Thyroid gland (tissue), 4 donors: ENCODE measurements at regions not wholly inside any gene's neighbourhood (a gene's known extent, or its start where the extent isn't known, plus 50 kb on each side); places are given as distances from the start of the nearest gene placed in this dataset.
A peak's percentile ranks its signal among the peaks of the same experiment; 100 is the strongest.

Source experiments
- DNase-seq, 2 donors: peaks; one replicate each; pipeline ENCODE4 v3.0.0-alpha.2; 2019
- H3K27ac ChIP-seq, 3 donors: fragments of 200-600 bp; sonication (generic); 1 replicate in 2 of 3; 2 replicates in 1 of 3; pipeline ENCODE4 v1.5.1; 2016 to 2019; ENCODE audit warnings: mild to moderate bottlenecking in 1 of 3, moderate library complexity in 1 of 3
- H3K27me3 ChIP-seq: fragments of 200-600 bp; sonication (generic); one replicate; pipeline ENCODE4 v1.5.1; 2019
- H3K36me3 ChIP-seq, 2 donors: fragments of 200-600 bp; sonication (generic); one replicate each; pipeline ENCODE4 v1.5.1; 2016 to 2019
- H3K4me1 ChIP-seq, 2 donors: fragments of 200-600 bp; sonication (generic); one replicate each; pipeline ENCODE4 v1.5.1; 2017 to 2019
- H3K4me3 ChIP-seq, 3 donors: fragments of 200-600 bp; sonication (generic); replicated peaks in 1 of 3; 1 replicate in 2 of 3; 2 replicates in 1 of 3; pipeline ENCODE4 v1.5.1; 2016; ENCODE audit warnings: mild to moderate bottlenecking in 1 of 3
- H3K9me3 ChIP-seq: fragments of 200-600 bp; sonication (generic); one replicate; pipeline ENCODE4 v1.5.1; 2017
- CTCF ChIP-seq, 6 experiments: fragments of 200-600 bp in 3 of 6; fragments of 450-650 bp in 3 of 6; sonication (generic) in 3 of 6; IDR thresholded peaks; one replicate each; pipeline ENCODE4 v1.5.1; 2016 to 2019; ENCODE audit warnings: antibody characterized with exemption in 6 of 6, mild to moderate bottlenecking in 2 of 6, inconsistent platforms in 1 of 6, moderate library complexity in 1 of 6
- POLR2A ChIP-seq, 2 donors: fragments of 450-650 bp; IDR thresholded peaks; one replicate each; pipeline ENCODE4 v1.6.1; 2017; ENCODE audit warnings: antibody characterized with exemption in 2 of 2, mild to moderate bottlenecking in 2 of 2, moderate library complexity in 1 of 2
- WGBS, 2 donors: methylation state at CpG; one replicate each; pipeline ENCODE4 v1.1.5; 2017; 5-methylcytosine and 5-hydroxymethylcytosine counted together
- intact Hi-C: fragments of 100-400 bp; cut with DNase I; formaldehyde crosslinking; loops from one replicate; pipeline ENCODE4 v1.15.1; 2023

- no peaks in the 10 kb centered on the region for H3K9me3 ChIP-seq
- no peak for DNase-seq
- no peak overlapping the region for H3K4me3 ChIP-seq
- H3K27ac ChIP-seq = no peak overlapping the region
- H3K4me1 ChIP-seq = no peaks in the 10 kb centered on the region
- H3K36me3 ChIP-seq = no peaks in the 10 kb centered on the region
- WGBS, 2 donors = 90 to 95% methylated on average over 5 of the region's 5 CpGs
- no peaks in the 10 kb centered on the region for H3K27me3 ChIP-seq
- TF ChIP-seq CTCF (IDR thresholded peaks at IDR 0.05) = no peak
- TF ChIP-seq POLR2A (IDR thresholded peaks at IDR 0.05) = no peak
- intact Hi-C loops = no loop called here
These were observed 293.7 kb upstream of the SULF2 start for GRCh38 chr20:48079028-48079427.

GRCh38 chr20:48076747-48077146, 291.5 kb upstream of the SULF2 start:
- no peak for DNase-seq
- H3K4me3 ChIP-seq = no peak overlapping the region
- 66 to 79% methylated on average over 6 of the region's 6 CpGs for WGBS, 2 donors
- no peaks in the 10 kb centered on the region for H3K9me3 ChIP-seq
- no peaks in the 10 kb centered on the region for H3K36me3 ChIP-seq
- no peak overlapping the region for H3K27ac ChIP-seq
- no peaks in the 10 kb centered on the region for H3K4me1 ChIP-seq
- TF ChIP-seq CTCF (IDR thresholded peaks at IDR 0.05) (no peak), POLR2A (IDR thresholded peaks at IDR 0.05) (no peak)
- intact Hi-C loops = no loop called here
- H3K27me3 ChIP-seq = no peaks in the 10 kb centered on the region

- intact Hi-C loops = no loop called here
- TF ChIP-seq POLR2A (IDR thresholded peaks at IDR 0.05) (no peak), CTCF (IDR thresholded peaks at IDR 0.05) (no peak)
- H3K4me1 ChIP-seq = peaks cover 0 to 4% of the 10 kb centered on the region in 2 donors
- no peak overlapping the region for H3K27ac ChIP-seq
- 90 to 94% methylated on average over 11 of the region's 11 CpGs for WGBS, 2 donors
- H3K27me3 ChIP-seq = no peaks in the 10 kb centered on the region
- no peaks in the 10 kb centered on the region for H3K9me3 ChIP-seq
- H3K36me3 ChIP-seq = no peaks in the 10 kb centered on the region
- no peak for DNase-seq
- H3K4me3 ChIP-seq = no peak overlapping the region
These were observed 291.0 kb upstream of the SULF2 start for GRCh38 chr20:48076247-48076646.

- TF ChIP-seq CTCF (IDR thresholded peaks at IDR 0.05) (no peak), POLR2A (IDR thresholded peaks at IDR 0.05) (no peak)
- no peak overlapping the region for H3K27ac ChIP-seq
- H3K4me1 ChIP-seq = peaks cover 0 to 4% of the 10 kb centered on the region in 2 donors
- no peak overlapping the region for H3K4me3 ChIP-seq
- no peaks in the 10 kb centered on the region for H3K36me3 ChIP-seq
- no peaks in the 10 kb centered on the region for H3K27me3 ChIP-seq
- intact Hi-C loops = no loop called here
- no peaks in the 10 kb centered on the region for H3K9me3 ChIP-seq
- 65 to 85% methylated on average over 7 of the region's 7 CpGs for WGBS, 2 donors
- no peak for DNase-seq
These were observed 290.4 kb upstream of the SULF2 start for GRCh38 chr20:48075591-48076174.

GRCh38 chr20:48070991-48071652, 285.8 kb upstream of the SULF2 start:
- Histone ChIP-seq H3K4me1 (peaks cover 0 to 4% of the 10 kb centered on the region in 2 donors), H3K4me3 (no peak overlapping the region), H3K27me3 (no peaks in the 10 kb centered on the region), H3K36me3 (no peaks in the 10 kb centered on the region), H3K27ac (no peak overlapping the region), H3K9me3 (no peaks in the 10 kb centered on the region)
- peak; percentile 64 to 76 for DNase-seq
- WGBS, 2 donors = 17 to 19% methylated on average over 5 of the region's 5 CpGs
- no peak for TF ChIP-seq POLR2A (IDR thresholded peaks at IDR 0.05)
- TF ChIP-seq CTCF (IDR thresholded peaks at IDR 0.05) = no peak
- intact Hi-C loops = no loop called here
